Activated T-helper 9 cell treated with anti-CD3 and anti-CD28 coated beads, Interleukin-2, amount 50 U/mL, for 16 hours (primary cell): ENCODE measurements at regions not wholly inside any gene's neighbourhood (a gene's known extent, or its start where the extent isn't known, plus 50 kb on each side); places are given as distances from the start of the nearest gene placed in this dataset.
"Not testable (repeated sequence)": the region's sequence is repeated elsewhere in the genome, so short reads cannot be mapped to it uniquely, and the experiment has no call there.

ENCODE experiments used
- DNase-seq: peaks from one replicate; pipeline ENCODE4 v3.0.0-alpha.2; 2020; ENCODE audit warnings: low read depth

DNA sequence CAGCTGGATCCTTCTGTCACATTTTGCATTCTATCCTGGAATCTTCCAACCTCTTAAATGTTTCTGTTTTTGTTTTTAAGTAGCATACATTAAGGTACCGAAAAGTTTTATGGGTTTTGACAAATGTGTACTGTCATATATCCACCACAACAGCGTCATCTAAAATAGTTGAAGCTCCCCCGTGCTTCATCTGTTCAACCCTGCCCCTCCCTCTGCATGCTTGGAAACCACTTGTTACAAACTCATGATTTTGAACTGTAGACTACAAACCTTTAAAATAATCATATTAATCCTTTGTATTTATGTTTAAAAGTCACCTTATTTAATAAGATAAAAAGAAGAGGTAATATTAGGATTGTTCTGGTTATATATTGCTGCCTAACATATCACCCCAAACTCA, 182.8 kb upstream of the SMIM30 start:
- no peak for DNase-seq

DNA sequence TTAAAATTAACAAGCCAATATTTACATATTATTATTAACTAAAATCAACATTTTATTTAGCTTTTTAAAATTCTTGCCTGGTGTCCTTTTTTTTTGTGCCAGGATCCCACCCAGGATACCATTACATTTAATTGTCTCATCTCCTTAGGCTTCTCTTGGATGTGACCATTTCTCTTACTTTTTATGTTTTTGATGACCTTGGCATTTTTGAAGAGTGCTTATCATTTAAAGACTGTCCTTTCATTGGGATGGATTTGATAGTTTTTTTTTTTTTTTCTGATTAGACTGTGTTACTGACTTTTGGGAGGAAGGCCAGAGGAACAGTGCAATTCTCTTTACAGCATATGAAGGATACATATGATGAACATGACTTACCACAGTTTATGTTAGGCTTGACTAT, 181.4 kb upstream of the SMIM30 start:
- no peak for DNase-seq

- no peak for DNase-seq
These were observed 180.1 kb upstream of the SMIM30 start for GRCh38 chr7:113298501-113298900.

GRCh38 chr7:113294750-113295149, 176.4 kb upstream of the SMIM30 start:
- DNase-seq = no peak

- no peak for DNase-seq
These were observed 173.8 kb upstream of the SMIM30 start for GRCh38 chr7:113292105-113292504.

- no peak for DNase-seq
These were observed 172.7 kb upstream of the SMIM30 start for GRCh38 chr7:113291058-113291457.

GRCh38 chr7:113289140-113289740, 170.9 kb upstream of the SMIM30 start:
- no peak for DNase-seq

GRCh38 chr7:113285411-113285810, 167.1 kb upstream of the SMIM30 start:
- no peak for DNase-seq

DNA sequence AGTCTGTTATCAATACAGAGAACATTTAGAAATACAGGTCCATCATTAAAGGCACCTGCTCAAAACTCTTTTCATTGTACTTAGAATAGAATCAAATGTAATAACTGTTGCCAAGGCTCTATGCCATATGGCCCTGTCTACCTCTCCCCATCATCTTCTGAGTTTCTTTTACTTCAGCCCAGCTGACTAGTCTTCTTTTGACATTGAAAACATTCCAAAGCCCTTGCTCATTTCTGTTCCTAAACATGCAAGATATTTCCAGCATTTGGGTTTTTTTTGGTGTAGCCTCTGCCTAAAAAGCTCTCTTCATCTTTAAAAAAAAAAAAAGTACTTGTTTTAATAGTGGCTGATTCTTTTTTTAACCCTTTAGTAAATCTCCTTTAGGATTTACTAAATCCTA, 165.5 kb upstream of the SMIM30 start:
- no peak for DNase-seq

GRCh38 chr7:113282875-113283274, 164.5 kb upstream of the SMIM30 start:
- no peak for DNase-seq

GRCh38 chr7:113281223-113281622, 162.9 kb upstream of the SMIM30 start:
- DNase-seq = no peak

DNA sequence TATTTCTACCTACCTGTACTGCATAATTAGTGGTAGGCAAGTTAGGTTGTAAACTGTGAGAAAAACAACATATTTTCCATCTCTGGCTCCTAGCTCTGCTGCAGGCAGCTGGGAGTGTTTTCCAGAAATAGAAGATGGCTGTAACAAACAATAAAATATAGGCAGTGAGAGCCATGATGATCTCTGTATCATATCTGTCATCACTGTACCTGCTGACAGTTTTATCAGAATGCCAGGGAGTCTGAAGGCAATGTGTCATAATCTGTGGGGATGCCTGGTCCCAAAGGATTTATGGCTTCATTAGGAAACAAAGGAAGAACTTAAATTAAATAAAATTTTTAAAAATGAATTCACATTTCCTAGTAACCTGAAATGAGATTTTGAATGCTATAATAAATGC, 160.9 kb upstream of the SMIM30 start:
- no peak for DNase-seq

DNA sequence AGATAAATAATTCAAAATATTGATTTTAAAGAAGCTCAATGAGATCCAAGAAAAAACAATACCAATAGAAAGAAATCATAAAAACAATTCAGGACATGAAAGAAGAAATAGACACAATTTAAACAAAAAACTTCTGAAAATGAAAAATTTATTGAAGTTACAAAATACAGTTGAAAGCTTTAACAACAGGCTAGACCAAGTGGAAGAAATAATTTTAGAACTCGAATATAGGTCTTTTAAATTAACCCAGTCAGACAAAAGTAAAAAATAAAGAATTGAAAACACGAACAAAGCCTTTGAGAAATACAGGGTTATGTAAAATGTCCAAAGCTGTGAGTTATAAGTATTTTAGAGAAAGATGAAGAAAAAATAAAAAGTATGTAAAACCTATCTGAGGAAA, 152.4 kb upstream of the SMIM30 start:
- no peak for DNase-seq

DNA sequence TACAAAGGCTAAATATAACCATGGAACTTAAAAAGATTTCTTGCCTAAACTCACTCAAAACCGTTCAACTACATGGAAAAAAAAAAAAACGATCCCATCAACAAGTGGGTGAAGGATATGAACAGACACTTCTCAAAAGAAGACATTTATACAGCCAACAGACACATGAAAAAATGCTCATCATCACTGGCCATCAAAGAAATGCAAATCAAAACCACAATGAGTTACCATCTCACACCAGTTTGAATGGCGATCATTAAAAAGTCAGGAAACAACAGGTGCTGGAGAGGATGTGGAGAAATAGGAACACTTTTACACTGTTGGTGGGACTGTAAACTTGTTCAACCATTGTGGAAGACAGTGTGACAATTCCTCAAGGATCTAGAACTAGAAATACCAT, 151.2 kb upstream of the SMIM30 start:
- not testable (repeated sequence) for DNase-seq

DNA sequence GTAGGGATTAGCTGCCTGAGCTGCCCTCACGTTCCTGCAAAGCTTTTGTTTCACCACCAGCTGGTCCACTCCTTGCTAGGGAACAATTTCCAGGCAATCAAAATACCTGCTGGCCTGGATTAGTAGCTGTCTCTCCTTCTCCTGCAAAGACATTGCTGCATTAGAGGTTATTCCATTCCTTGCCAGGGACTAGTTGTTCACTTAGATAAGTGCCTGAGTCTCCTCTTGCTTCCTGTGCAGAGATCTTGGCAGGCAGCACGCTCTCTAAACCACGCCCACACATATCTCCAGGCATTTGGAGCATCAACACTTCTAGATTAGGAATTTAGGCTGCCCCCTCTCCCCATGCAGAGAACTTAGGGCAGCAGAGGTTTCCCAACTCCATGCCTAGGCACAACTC, 150.4 kb upstream of the SMIM30 start:
- DNase-seq = no peak

- DNase-seq = no peak
These were observed 149.5 kb upstream of the SMIM30 start for GRCh38 chr7:113267885-113268284.

- no peak for DNase-seq
These were observed 148.9 kb upstream of the SMIM30 start for GRCh38 chr7:113267271-113267670.

DNA sequence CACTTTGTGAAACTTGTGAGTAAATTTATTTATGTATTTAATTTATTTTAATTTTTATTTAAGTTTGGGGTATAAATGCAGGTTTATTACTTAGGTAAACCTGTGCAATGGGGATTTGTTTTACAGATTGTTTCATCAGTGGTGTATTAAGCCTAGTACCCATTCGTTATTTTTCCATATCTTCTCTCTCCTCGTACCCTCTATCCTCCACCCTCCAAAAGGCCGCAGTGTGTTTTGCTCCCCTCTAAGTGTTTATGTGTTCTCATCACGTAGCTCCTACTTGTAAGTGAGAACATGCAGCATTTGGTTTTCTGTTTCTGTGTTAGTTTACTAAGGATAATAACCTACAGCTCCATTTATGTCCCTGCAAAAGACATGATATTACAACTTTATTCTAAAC, 145.4 kb upstream of the SMIM30 start:
- no peak for DNase-seq

GRCh38 chr7:113263215-113263742, 144.9 kb upstream of the SMIM30 start:
- not testable (repeated sequence) for DNase-seq

DNA sequence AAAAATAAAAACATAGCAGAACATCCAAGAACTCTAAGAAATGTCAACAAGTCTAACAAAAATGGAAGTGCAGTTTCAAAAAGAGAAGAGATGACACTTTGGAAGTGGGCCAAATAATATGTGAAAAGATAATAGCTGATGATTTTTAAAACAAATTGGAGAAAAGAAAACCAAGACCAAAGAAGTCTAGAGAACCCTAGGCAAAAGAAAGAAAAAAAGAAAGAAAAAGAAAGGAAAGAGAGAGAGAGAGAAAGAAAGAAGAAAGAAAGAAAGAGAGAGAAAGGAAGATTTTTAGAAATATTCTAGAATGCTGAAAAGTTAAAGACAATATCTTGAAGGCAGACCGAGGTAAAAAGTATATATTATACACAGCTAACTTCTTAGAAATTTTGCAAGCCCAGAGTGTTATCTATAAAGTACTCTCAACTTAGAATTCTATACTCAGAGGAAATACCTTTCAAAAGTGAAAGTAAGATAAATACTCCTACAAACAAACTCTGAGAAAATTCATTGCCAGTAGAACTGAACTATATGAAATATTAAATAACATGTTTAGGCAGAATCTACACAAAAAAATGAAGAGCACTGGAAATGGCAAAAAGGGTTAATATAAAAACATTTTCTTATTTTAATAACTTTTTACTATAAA, 138.7 kb upstream of the SMIM30 start:
- DNase-seq = no peak

DNA sequence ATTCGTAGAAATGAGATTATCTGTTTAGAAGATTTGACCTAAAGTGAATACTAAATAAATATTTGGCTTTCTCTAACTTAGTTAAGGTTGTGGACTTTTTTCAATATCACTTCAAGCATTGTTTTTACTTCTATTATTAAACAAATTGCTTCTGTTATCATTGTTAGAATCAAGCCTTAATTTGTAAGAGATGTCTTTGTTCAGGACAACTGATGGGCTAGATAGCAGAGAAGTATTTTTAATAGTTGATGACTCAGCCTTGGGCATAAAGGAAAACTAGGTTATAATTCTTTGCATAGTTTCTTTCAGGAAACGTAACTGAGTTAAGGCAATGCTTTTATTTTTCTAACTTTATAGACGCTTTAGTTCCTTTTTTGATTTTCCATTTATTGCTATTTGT, 128.8 kb upstream of the SMIM30 start:
- DNase-seq = no peak

GRCh38 chr7:113246738-113247137, 128.4 kb upstream of the SMIM30 start:
- DNase-seq = no peak

DNA sequence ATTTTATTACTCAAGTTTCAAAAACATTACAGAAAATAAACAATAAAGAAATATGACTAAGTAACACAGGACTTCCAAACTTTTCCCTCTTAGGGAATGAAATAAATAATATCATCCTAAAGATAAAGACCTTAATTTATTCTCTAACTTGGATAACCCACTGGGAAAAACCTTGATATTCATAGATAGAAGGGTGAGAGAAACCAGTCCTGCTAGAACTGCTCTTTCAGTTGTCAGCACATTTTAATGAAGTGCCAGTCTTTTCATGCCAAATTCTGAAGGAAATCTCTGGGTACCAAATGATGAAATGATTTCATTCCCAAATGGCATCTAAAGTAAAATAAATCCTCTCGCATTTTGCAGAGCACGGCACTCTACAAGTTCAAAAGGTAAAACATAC, 114.5 kb upstream of the SMIM30 start:
- no peak for DNase-seq

DNA sequence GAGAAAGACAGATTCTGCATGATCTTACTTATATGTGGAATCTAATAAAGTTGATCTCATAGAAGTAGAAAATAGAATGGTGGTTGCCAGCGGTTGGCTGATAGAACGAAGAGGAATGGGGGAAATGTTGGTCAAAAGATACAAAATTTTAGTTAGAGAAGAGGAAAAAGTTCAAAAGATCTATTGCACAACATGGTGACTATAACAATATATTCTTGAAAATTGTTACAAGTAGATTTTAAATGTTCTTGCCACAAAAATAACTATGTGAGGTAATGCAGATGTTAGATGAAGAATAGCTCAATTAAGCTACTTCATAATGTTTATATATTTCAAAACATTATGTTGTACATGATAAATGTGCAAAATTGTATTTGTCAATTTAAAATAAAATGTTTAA, 112.3 kb upstream of the SMIM30 start:
- no peak for DNase-seq
